Activated CD4-positive, alpha-beta T cell treated with anti-CD3 and anti-CD28 coated beads for 36 hours (primary cell): ENCODE measurements at regions not wholly inside any gene's neighbourhood (a gene's known extent, or its start where the extent isn't known, plus 50 kb on each side); places are given as distances from the start of the nearest gene placed in this dataset.
"Not testable (repeated sequence)": the region's sequence is repeated elsewhere in the genome, so short reads cannot be mapped to it uniquely, and the experiment has no call there.

ENCODE experiments used
- ATAC-seq: fragments of 200-7000 bp; cut with Tn5 transposase; one replicate; pipeline ENCODE4 v1.10.0; 2021; ENCODE audit warnings: mild to moderate bottlenecking, moderate library complexity
- CTCF ChIA-PET: fragments of 350-600 bp; sonication (Branson Sonifier 250); formaldehyde crosslinking; loops from one replicate; lab custom pipeline; 2021; ENCODE audit warnings: antibody characterized with exemption; lab: Charles Lee
- POLR2A ChIA-PET: fragments of 350-600 bp; sonication (Branson Sonifier 250); formaldehyde crosslinking; loops from one replicate; lab custom pipeline; 2021; ENCODE audit warnings: antibody characterized with exemption, inconsistent platforms; lab: Charles Lee
- DNase-seq: peaks from one replicate; pipeline ENCODE4 v3.0.0-alpha.2; 2020
- H3K27ac Mint-ChIP-seq: one replicate; pipeline ENCODE4 v1.8.0; 2021; ENCODE audit warnings: mixed read lengths
- H3K27me3 Mint-ChIP-seq: one replicate; pipeline ENCODE4 v1.8.0; 2021; ENCODE audit warnings: mixed read lengths
- H3K36me3 Mint-ChIP-seq: one replicate; pipeline ENCODE4 v1.8.0; 2021; ENCODE audit warnings: low read depth, mixed read lengths
- H3K4me1 Mint-ChIP-seq: one replicate; pipeline ENCODE4 v1.8.0; 2021; ENCODE audit warnings: mixed read lengths
- H3K4me3 Mint-ChIP-seq: one replicate; pipeline ENCODE4 v1.8.0; 2021; ENCODE audit warnings: mild to moderate bottlenecking, moderate library complexity, mixed read lengths
- H3K9me3 Mint-ChIP-seq: one replicate; pipeline ENCODE4 v1.8.0; 2021; ENCODE audit warnings: low read depth, mixed read lengths
- intact Hi-C, 2 experiments: fragments of 100-400 bp; cut with DNase I in 1 of 2; cut with micrococcal nuclease in 1 of 2; formaldehyde crosslinking; loops; one replicate each; pipeline versions ENCODE4 v1.14.2 to v1.15.1; 2022 to 2024; cut with DNase I, micrococcal nuclease

GRCh38 chr2:47708801-47709499 is 74.0 kb upstream of the MSH6 start:
- H3K27me3 Mint-ChIP-seq: peaks cover 6% of the 10 kb centered on the region
- no peaks in the 10 kb centered on the region for H3K36me3 Mint-ChIP-seq
- CTCF ChIA-PET: no interaction called here
- ATAC-seq: no peak
- no peaks in the 10 kb centered on the region for H3K4me1 Mint-ChIP-seq
- no peak overlapping the region for H3K4me3 Mint-ChIP-seq
- intact Hi-C loops: no loop called here
- no peak overlapping the region for H3K27ac Mint-ChIP-seq
- no peaks in the 10 kb centered on the region for H3K9me3 Mint-ChIP-seq
- POLR2A ChIA-PET: no interaction called here
- DNase-seq: no peak

GRCh38 chr2:47704287-47704686 is 78.7 kb upstream of the MSH6 start:
- ATAC-seq (no peak), DNase-seq (no peak)
- Mint-ChIP-seq H3K36me3 (no peaks in the 10 kb centered on the region), H3K9me3 (no peaks in the 10 kb centered on the region), H3K27me3 (peaks cover 5% of the 10 kb centered on the region), H3K4me3 (no peak overlapping the region), H3K4me1 (no peaks in the 10 kb centered on the region), H3K27ac (no peak overlapping the region)
- POLR2A ChIA-PET: no interaction called here
- CTCF ChIA-PET: no interaction called here
- intact Hi-C loops: no loop called here

GRCh38 chr2:47699533-47700215 is 83.3 kb upstream of the MSH6 start:
- Mint-ChIP-seq H3K27ac (no peak overlapping the region), H3K36me3 (no peaks in the 10 kb centered on the region), H3K4me1 (no peaks in the 10 kb centered on the region), H3K9me3 (no peaks in the 10 kb centered on the region), H3K4me3 (no peak overlapping the region), H3K27me3 (peaks cover 6% of the 10 kb centered on the region)
- intact Hi-C loops: no loop called here
- no peak for DNase-seq
- POLR2A ChIA-PET: no interaction called here
- CTCF ChIA-PET: interaction anchor here (0.9 kb wide), 1 partner anchor 68 kb away, joined by 3 read pairs; no protein-coding TSS in a partner anchor
- ATAC-seq: no peak

- H3K4me1 Mint-ChIP-seq, H3K4me3 Mint-ChIP-seq, H3K36me3 Mint-ChIP-seq, H3K9me3 Mint-ChIP-seq, CTCF ChIA-PET, ATAC-seq, H3K27me3 Mint-ChIP-seq, H3K27ac Mint-ChIP-seq, DNase-seq, POLR2A ChIA-PET, intact Hi-C loops: not testable (repeated sequence)
Observed at GRCh38 chr2:47698436-47698972, 84.4 kb upstream of the MSH6 start.

GRCh38 chr2:47697681-47698435 is 85.1 kb upstream of the MSH6 start:
- H3K36me3 Mint-ChIP-seq, ATAC-seq, H3K27me3 Mint-ChIP-seq, H3K27ac Mint-ChIP-seq, CTCF ChIA-PET, H3K9me3 Mint-ChIP-seq, intact Hi-C loops, H3K4me1 Mint-ChIP-seq, POLR2A ChIA-PET, DNase-seq, H3K4me3 Mint-ChIP-seq: not testable (repeated sequence)

- Mint-ChIP-seq H3K27ac (no peak overlapping the region), H3K36me3 (no peaks in the 10 kb centered on the region)
Observed at GRCh38 chr2:47697000-47697601, 85.8 kb upstream of the MSH6 start.

GRCh38 chr2:47696478-47696831 is 86.5 kb upstream of the MSH6 start:
- no peak overlapping the region for H3K4me3 Mint-ChIP-seq
- H3K36me3 Mint-ChIP-seq: no peaks in the 10 kb centered on the region
- ATAC-seq (no peak), DNase-seq (no peak)
- no peak overlapping the region for H3K27ac Mint-ChIP-seq
- ChIA-PET CTCF (interaction anchor here (0.8 kb wide), 1 partner anchor 767 kb away, joined by 3 read pairs; no protein-coding TSS in a partner anchor), POLR2A (no interaction called here)
- H3K9me3 Mint-ChIP-seq: no peaks in the 10 kb centered on the region
- H3K4me1 Mint-ChIP-seq: no peaks in the 10 kb centered on the region
- H3K27me3 Mint-ChIP-seq: peaks cover 8% of the 10 kb centered on the region
- intact Hi-C loops: no loop called here

More at GRCh38 chr2:47697000-47697601, 85.8 kb upstream of the MSH6 start:
- ChIA-PET CTCF (no interaction called here), POLR2A (no interaction called here)
- peaks cover 8% of the 10 kb centered on the region for H3K27me3 Mint-ChIP-seq
- DNase-seq (no peak), ATAC-seq (no peak)
- intact Hi-C loops: no loop called here
- H3K9me3 Mint-ChIP-seq: no peaks in the 10 kb centered on the region
- H3K4me3 Mint-ChIP-seq: no peak overlapping the region
- no peaks in the 10 kb centered on the region for H3K4me1 Mint-ChIP-seq

GRCh38 chr2:47695800-47696477 is 87.0 kb upstream of the MSH6 start:
- ChIA-PET POLR2A (no interaction called here), CTCF (interaction anchor here (0.8 kb wide), 1 partner anchor 767 kb away, joined by 3 read pairs; no protein-coding TSS in a partner anchor)
- intact Hi-C loops: no loop called here
- Mint-ChIP-seq H3K27me3 (peaks cover 8% of the 10 kb centered on the region), H3K4me3 (no peak overlapping the region), H3K27ac (no peak overlapping the region), H3K9me3 (no peaks in the 10 kb centered on the region), H3K36me3 (no peaks in the 10 kb centered on the region), H3K4me1 (no peaks in the 10 kb centered on the region)
- no peak for DNase-seq
- ATAC-seq: no peak

- CTCF ChIA-PET, H3K4me1 Mint-ChIP-seq, ATAC-seq, POLR2A ChIA-PET, DNase-seq, intact Hi-C loops, H3K9me3 Mint-ChIP-seq, H3K36me3 Mint-ChIP-seq, H3K27ac Mint-ChIP-seq, H3K4me3 Mint-ChIP-seq, H3K27me3 Mint-ChIP-seq: not testable (repeated sequence)
Observed at GRCh38 chr2:47694451-47694850, 88.5 kb upstream of the MSH6 start.

GRCh38 chr2:47690706-47691325 is 92.1 kb upstream of the MSH6 start:
- H3K27me3 Mint-ChIP-seq, H3K4me1 Mint-ChIP-seq, H3K9me3 Mint-ChIP-seq, POLR2A ChIA-PET, H3K36me3 Mint-ChIP-seq, H3K27ac Mint-ChIP-seq, intact Hi-C loops, H3K4me3 Mint-ChIP-seq, DNase-seq, ATAC-seq: not testable (repeated sequence)
- CTCF ChIA-PET: interaction anchor here (0.7 kb wide), 1 partner anchor 12 kb away, joined by 3 read pairs; no protein-coding TSS in a partner anchor
